ENCODE measurements at regions not wholly inside any gene's neighbourhood (a gene's known extent, or its start where the extent isn't known, plus 50 kb on each side); places are given as distances from the start of the nearest gene placed in this dataset.

DNA sequence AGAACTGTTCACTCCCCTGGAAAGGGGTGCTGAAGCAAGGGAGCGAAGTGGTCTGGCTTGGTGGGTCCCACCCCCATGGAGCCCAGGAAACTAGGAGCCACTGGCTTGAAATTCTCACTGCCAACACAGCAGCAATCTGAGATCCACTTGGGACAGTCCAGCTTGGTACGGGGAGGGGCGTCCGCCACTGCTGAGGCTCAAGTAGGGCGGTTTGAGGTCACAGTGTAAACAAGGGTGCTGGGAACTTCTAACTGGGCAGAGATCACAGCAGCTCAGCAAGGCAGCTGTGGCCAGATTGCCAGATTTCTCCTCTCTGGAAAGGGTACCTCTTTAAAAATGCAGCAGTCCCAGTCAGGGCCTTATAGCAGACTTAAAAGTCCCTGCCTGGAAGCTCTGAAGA, 53.9 kb upstream of the GALNTL6 start:
- DNase-seq = no peak
- ATAC-seq = no peak

DNA sequence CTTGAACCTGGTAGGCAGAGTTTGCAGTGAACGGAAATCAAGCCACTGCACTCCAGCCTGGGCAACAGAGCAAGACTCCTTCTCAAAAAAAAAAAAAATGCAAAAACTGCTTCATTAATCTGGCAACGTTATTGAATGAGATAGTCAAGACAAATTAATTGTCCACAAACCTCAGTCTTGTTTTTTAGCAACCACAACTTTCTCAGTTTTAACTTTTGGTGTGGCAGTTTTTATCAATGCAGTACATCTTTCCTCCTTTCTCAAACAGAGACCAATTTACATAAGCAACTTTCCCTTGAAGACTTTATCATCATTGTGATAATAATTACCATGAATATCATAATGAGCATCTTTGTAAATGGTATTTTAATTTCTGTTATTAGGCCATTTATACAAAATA, 61.7 kb upstream of the GALNTL6 start:
- DNase-seq (no peak), ATAC-seq (no peak)

DNA sequence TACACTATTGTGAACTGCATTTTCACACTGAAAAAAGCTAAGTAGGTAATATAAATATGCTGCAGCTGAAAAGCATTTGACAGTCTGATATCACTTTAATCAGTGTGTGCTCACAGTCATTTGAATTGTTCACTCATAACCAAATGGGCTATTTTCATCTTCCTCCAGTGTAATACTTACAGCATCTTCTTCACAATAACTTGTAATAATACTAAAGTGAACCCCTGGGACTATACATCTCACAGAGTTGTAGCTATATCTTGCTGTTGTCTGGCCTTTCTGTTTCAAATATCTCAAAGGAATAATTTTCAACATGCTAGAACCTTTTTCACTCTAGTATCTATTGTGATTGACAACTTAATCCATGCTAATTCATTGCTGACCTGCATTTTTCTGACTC, 66.8 kb upstream of the GALNTL6 start:
- no peak for DNase-seq
- ATAC-seq = no peak

DNA sequence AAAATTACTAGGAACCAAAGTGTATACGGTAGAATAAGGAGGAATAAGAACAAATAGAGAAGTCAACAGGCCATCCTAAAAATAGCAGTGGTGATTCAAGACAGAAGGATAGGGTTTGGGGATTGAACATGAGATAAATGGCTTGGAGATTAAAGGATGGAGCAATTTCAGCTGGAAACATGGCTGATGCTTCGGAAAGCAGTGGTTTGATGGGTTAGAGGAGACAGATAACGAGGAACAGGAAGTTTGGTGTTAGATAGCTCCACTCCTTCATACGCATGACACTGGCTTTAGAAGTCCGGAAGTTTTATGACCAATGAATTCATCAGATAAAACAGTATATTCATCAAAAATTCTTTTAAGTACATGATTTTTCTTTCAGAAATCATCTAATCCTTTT, 70.8 kb upstream of the GALNTL6 start:
- ATAC-seq (no peak), DNase-seq (no peak)

DNA sequence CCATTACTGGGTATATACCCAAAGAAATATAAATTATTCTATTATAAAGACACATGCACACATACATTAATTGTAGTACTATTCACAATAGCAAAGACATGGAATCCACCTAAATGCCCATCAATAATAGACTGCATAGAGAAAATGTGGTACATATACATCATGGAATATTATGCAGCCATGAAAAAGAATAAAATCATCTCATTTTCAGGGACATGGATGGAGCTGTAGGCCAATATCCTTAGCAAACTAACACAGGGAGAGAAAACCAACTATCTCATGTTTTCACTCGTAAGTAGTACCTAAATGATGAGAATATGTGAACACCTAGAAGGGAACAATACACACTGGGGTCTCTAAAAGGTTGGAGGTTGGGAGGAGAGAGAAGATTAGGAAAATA, 86.0 kb upstream of the GALNTL6 start:
- DNase-seq (no peak), ATAC-seq (no peak)

DNA sequence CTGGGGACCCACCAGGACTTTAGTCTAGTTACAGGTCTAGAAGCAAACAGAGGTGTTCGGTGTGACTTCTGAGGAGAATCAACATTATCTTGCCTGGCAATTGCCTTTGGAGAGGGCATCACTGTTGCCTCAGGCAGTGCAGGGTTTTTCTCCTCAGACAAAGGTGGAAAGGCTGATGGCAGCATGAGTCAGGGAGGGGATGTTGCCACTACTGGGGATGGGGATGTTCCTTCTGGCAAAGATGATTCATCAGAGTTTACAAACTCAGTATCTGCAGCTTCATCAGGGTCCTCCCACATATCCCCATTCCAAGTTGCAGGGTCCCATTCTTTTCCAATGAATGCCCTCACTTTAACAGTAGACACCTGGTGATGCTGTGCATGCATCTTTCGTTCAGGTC, 91.3 kb upstream of the GALNTL6 start:
- no peak for ATAC-seq
- DNase-seq = no peak

DNA sequence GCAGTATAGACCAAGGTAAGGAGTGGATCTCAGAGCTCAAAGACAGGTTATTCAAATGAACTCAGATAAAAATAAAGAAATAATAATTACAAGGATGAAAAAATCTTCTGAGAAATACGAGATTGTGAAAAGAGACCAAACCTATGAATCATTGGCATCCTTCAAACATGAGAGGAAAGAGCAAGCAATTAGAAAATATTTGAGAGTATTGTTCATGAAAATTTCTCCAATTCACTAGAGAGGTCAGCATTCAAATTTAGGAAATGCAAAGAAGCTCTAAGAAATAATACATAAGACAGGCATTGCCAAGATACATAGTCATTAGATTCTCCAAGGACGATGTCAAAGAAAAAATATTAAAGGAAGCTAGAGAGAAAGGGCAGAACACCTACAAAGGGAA, 93.5 kb upstream of the GALNTL6 start:
- DNase-seq (no peak), ATAC-seq (no peak)

DNA sequence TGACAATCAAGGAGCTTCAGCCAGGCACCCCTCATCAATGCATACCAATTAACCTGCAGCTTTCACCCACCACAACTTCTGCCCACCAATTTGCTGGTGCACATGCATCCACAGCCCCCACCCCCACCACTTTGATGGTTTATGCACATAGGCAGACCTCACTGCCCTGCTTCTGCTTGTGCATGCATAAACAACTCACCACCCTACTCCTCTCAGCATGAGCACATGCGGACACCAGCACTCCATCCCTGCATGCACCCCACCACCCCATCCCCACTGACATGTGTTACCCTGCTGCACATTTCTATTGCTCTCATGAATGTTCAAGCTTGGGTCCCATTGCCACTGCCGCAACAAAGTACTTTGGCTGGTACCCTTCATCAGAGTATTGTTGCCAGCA, 94.5 kb upstream of the GALNTL6 start:
- no peak for ATAC-seq
- DNase-seq = no peak

DNA sequence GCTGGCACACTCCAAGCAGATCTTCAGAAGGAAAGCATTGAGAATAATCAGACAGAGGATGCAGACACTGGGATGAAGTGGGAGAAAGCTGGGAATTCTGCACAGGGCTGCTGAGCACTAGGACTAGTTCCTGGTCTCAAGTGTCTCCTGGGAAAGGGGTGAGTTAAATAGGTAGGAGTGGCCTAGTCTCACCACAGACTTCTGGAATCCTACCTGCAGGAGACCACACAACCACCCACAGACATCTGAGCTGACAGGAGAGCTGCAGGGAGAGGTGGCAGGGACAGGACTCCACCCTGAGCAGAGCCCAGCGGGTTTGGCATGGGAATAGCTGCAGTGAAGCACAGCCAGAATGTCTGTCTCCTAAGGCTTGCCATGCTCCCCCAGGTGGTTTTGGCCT, 95.1 kb upstream of the GALNTL6 start:
- no peak for DNase-seq
- no peak for ATAC-seq

DNA sequence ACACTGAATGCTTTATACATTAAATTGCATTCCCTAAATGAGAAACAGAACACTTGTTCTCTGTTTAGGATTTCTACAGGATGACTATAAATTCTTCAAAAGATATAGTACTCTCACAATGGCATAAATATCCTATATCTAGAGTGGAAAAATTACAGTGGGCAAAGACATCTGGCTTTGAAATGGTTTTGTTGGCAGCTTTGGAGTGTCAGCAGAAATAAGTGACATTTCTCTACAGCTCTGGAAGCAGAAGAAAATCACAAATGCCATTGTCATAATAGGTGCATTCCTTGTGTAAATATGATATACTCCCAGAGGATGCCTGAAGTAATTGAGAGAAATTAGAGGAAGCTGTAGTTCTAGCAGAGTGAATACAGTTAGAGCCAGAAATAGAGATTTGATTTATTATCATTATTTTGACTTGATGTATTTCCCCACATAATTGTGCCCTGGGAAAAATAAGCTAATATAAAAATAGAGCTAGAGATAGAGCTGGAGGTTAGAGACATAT, 95.9 kb upstream of the GALNTL6 start:
- DNase-seq (no peak), ATAC-seq (no peak)

DNA sequence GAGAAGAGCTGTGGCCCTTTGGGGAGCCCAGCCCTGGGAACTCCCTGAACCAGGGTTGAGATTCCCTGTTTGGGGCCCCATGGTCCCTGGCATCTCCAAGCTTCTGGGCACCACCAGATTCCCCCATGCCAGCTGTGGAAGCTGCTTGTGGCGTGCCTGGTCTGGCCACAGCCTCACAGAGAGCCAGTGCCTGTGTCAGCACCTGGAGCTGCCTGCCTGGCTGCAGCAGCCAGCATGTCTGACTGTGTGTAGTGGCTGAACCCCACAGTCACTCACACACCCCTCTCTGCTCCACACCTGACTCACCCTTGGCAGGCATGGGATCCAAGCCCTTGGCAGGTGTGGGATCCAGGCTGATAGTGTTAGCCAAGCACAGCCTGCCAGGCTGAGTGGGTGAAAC, 97.2 kb upstream of the GALNTL6 start:
- ATAC-seq = no peak
- DNase-seq = no peak

DNA sequence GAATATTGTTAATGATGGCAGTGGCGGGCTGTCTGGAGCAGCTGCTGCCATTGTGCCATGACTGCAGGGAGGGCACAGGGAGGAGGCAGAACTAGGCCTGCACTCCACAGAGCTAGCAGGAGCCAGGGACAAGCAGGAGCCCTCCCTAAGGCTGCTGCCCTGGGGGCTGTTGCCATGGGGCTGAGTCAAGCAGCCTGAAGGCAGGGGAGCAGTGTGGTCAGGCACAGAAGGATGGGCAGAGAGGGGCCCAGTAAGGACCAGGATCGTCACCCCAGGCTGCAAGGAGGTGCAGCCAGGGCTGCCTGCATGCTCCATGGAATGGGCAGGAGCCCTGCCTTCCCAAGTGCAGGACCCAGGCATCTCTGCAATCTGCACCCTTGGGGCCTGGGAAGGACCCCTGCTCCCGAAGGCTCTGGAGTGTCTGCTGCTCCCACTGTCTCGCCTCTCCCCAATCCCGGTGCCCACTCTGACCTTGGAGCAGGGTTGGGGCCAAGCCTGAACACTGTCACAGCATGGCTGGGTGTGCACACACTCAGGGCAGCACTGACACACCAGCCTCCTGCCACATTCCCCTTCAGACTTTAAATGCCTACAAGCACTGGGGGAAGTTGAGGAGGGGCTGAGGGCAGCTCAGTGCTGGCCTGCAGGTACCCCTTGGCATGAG, 98.3 kb upstream of the GALNTL6 start:
- DNase-seq (no peak), ATAC-seq (no peak)

DNA sequence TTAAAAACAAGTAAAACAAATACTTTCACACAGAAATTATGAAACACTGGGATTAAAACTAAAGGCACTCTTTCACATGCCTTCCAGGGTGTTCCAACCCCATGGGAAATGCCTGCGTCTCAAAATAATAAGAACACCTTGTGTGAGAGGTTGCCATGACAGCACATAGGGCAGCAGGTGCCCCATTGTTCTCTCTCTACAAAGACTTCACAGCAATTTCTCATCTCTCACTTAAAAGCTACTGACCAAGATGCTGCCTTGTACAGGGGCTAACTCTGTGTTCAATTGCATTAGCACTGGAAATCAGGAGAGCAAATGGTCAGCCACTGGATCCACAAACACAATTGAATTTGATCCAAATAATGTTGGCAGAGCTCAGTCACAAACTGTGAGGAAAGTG, 102.5 kb upstream of the GALNTL6 start:
- ATAC-seq = no peak
- DNase-seq = no peak

DNA sequence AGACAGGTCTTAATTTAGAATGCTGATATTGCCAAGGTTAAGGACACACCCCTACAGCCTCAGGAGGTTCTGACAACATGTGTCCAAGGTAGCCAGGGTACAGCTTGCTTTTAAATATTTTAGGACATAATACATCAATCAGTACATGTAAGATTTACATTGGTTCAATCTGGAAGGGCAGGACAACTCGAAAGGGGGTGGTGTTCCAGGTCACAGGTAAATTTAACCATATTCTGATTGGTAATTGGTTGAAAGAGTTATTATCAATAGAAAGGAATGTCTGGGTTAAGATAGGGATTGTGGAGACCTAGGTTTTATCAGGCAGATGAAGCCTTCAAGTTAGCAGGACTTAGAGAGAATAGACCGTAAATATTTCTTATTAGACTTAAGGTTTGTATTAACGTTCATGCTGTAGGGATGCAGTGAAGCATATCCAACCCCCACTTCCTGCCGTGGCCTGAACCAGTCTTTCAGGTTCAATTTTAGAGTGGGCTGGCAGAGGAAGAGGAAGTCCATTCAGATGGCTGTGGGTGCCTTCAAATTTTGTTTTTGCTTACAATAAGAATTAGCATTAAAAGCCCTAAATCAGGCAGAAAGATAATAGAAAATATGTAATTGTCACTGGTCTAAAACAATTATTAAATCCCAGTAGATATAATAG, 136.5 kb upstream of the GALNTL6 start:
- ATAC-seq = no peak

DNA sequence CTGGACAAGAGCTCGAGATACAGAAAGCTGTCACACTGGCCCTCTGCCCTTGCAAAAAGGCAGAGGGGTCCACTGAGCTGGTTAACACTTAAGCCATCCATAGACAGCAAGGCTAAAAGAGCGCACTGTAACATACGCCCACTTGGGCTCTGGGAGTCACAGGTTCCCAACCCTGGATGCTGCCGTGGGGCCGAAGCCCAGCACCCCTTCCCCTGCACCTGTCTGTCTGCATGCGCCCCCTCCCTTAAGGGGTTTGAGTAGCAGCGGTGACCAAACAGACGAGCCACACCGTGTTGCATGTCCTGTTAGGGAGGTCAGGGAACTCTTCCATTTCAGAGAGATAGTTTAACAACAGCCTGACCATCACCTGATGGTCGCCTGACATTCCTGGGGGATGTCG, 138.4 kb upstream of the GALNTL6 start:
- ATAC-seq (no peak), DNase-seq (no peak)

More for the DNA sequence above, 136.5 kb upstream of the GALNTL6 start:
- no peak for DNase-seq

DNA sequence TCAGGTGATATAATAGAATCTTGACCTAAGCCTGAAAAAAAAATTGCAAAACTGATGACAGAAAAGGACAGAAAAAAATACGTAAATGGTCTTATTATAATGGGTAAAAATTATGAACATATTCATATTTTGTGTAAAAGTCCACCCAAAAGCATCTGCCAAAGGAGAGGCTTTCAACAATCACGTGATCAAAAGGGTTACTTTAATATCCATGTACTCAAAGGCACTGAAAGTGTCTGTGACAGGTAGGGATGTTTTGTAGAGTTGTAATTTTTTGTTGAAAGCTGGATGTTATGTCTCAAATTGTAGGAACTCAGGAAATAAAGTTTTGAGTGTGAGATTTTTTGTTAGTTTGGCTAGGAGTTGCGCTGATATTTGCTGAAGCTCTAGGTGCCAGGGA, 144.8 kb upstream of the GALNTL6 start:
- ATAC-seq (no peak), DNase-seq (no peak)

DNA sequence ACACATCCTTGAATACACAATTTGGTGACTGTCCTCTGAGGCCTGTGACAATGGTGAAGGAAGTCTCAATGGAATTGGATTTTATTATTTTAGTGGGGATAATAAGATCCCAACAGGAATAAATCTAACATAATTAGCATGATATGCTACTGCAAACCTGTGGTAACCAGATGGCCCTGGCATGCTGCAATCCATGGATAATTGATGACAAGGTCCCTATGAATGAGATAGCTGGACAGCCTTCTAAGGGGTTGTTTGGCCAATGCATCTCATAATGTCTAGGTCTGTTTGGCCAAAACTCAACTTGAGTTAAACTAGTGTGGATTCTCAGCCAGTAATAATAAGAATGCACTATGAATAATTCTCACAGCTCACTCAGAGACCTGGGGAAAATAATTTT, 145.3 kb upstream of the GALNTL6 start:
- no peak for ATAC-seq
- DNase-seq = no peak

DNA sequence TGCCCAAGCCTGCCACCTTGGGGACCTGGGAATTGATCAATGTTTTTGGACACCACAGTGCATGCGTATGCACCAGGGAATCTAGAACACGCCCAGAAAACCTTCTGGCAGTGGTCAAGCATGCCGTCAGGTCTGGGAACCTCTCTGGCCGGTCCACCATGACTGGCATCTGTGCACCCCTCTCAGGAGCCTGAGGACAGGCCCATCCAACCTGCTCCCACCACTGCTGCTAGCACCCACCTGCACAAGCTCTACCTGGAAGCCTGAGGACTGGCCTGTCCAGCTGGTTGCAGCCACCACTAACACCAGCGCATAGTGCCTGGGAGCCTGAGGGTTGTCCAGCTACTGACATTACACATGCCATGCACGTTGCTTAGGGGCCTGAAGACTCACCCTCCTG, 162.1 kb upstream of the GALNTL6 start:
- ATAC-seq (no peak), DNase-seq (no peak)

DNA sequence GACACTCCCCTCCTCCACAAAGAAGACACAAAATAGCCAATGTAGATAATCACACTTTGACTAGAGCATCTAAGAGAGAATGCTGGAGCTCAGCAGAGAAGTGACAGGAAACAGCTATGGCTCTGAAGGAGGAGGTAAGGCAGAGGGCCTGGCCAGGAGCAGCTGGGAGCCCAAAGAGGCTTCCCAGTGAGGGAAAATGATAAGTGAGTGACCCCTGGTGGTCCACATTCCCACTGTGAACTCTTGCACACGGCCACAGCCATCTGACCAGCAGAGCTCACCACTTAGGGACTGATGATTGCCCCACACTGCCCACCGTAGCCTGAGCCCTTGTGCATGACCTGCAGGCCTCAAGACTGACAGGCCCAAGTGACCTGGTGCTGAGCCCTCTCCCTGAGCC, 162.7 kb upstream of the GALNTL6 start:
- ATAC-seq (no peak), DNase-seq (no peak)

DNA sequence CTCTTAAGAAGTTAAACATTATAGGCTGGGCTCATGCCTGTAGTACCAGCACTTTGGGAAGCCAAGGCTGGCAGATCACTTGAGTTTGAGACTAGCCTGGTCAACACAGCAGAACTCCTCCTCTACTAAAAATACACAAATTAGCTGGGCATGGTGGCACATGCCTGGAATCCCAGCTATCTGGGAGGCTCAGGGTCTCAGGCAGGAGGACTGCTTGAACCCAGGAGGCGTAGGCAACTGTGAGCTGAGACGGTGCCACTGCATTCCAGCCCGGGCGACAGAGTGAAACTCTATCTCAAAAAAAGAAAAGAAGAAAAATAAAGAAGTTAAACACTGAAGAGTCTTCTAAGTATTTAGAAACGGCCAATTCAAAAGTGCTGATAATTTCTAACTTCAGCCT, 164.3 kb upstream of the GALNTL6 start:
- DNase-seq = no peak
- no peak for ATAC-seq

DNA sequence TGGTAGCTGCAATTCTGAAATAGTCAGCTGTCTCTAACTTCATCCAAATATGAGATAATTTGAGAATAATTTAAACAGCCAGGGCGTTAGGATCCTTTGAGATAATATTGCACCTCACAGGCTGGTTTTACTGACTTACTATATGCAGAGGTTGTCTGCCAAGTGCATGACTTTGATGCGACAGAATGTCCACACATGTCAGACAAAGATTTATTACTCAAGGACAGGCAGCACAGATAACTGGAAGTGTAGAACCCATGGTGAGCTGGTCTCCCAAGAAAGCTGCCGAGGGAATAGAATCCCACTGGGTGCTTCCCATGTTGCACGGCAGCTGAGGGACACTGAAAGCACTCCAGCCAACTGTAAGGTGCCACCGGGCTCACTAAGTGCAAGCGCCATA, 166.2 kb upstream of the GALNTL6 start:
- DNase-seq (no peak), ATAC-seq (no peak)

DNA sequence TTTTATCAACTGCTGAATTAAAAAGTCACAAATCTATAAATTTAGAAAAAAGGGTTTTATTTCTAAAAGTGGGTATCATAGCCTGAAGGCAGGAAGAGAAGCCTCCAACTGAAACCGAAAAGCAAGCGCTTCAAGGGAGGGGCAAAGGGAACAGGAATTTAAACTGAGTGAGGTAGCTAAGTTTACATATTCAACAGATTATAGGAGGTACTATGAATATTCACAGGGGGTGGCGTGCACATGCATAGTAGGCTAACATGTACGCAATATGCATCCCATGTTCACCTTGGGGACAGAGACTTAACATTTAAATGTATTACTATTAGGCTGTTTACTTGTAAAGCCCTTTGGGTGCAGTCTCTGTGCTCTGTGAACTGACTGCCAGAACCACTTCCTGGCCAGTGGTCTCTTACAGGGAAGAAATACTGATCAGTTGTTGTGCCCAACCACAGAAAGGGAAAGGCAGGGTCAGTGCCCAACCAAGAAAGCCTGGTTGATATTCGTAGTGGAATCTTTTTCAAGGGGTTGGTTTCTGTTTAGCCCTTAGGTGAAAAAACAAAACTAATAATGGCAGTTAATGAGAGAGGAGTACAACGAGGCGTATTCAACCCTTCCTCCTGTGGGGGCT, 168.7 kb upstream of the GALNTL6 start:
- no peak for ATAC-seq

DNA sequence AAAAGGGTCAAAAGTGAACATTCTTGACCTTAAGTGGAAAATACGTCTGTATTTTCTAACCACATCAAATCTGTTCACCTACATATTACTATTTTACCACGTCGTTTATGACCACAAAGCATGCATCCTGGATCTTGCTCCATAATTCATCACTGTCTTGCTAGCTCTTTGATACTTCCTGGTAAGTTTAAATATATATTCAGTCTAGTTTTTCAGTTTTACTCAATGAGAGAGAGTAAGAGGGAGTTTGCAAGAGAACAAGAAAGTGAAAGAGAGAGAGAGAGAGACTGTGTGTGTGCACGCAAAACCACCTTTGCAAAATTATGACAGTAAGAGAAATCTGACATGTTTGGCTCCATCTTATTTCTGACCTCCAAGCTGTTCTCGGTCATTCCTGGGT, 173.7 kb upstream of the GALNTL6 start:
- peak; percentile 36 for ATAC-seq
- DNase-seq = no peak

More for the DNA sequence above, 168.7 kb upstream of the GALNTL6 start:
- DNase-seq = no peak

DNA sequence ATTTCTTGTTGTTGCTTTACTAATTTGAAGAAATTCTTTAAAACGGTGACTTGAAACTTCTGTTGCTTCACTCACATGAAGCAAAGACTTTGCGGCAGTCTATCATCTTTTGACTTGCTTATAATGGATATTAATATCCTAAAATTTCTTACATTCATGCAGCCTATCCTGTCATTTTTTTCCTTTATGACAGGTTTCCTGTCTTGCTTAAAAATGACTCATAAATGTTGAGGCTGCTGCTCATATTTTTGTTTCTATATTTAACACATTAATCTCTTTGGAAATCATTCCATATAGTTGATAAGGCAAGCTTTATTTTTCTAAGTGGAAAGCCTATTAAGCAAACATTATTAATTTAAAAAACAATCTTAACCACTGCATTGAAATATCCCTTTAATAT, 176.6 kb upstream of the GALNTL6 start:
- no peak for DNase-seq
- ATAC-seq = no peak

All from stimulated activated naive CD8-positive, alpha-beta T cell treated with anti-CD3 and anti-CD28 coated beads, Interleukin-15, Interleukin-2, amounts not matched to agents 100 U/mL and 50 U/mL, for 24 hours (primary cell).